CD4-positive, alpha-beta T cell (primary cell): ENCODE measurements at regions not wholly inside any gene's neighbourhood (a gene's known extent, or its start where the extent isn't known, plus 50 kb on each side); places are given as distances from the start of the nearest gene placed in this dataset.

ENCODE experiments used
- ATAC-seq: fragments of 200-7000 bp; cut with Tn5 transposase; one replicate; pipeline ENCODE4 v1.10.0; 2022; ENCODE audit warnings: mild to moderate bottlenecking; ENCODE audit not compliant: poor library complexity
- CTCF ChIA-PET: fragments of 350-600 bp; sonication (Branson Sonifier 250); formaldehyde crosslinking; loops from one replicate; lab custom pipeline; 2021; ENCODE audit warnings: antibody characterized with exemption, inconsistent platforms; lab: Charles Lee
- POLR2A ChIA-PET: fragments of 350-600 bp; sonication (Branson Sonifier 250); formaldehyde crosslinking; loops from one replicate; lab custom pipeline; 2021; ENCODE audit warnings: antibody characterized with exemption, inconsistent platforms; lab: Charles Lee
- DNase-seq, 14 experiments: peaks; one replicate each; pipeline ENCODE4 v3.0.0-alpha.2; 2013 to 2020; ENCODE audit warnings: mixed read lengths in 2 of 14
- H3K27ac ChIP-seq, 2 donors: one replicate each; pipeline versions ENCODE4 v1.5.1 to v1.7.0; 2013; ENCODE audit warnings: low read length in 2 of 2, low read depth in 1 of 2, mild to moderate bottlenecking in 1 of 2
- H3K27me3 ChIP-seq, 2 experiments: 1 replicate in 1 of 2; 2 replicates in 1 of 2; pipeline versions ENCODE4 v1.6.1 to v1.7.0; 2013; ENCODE audit warnings: low read length in 2 of 2, control low read depth in 1 of 2, mild to moderate bottlenecking in 1 of 2, moderate library complexity in 1 of 2; ENCODE audit not compliant: insufficient read depth in 2 of 2, control insufficient read depth in 1 of 2
- H3K36me3 ChIP-seq: one replicate; pipeline ENCODE4 v1.6.1; 2013; ENCODE audit warnings: low read length, control low read depth; ENCODE audit not compliant: insufficient read depth
- H3K4me1 ChIP-seq: one replicate; pipeline ENCODE4 v1.6.1; 2013; ENCODE audit warnings: low read length, control low read depth; ENCODE audit not compliant: insufficient read depth
- H3K4me3 ChIP-seq: one replicate; pipeline ENCODE4 v1.5.1; 2013; ENCODE audit warnings: mild to moderate bottlenecking, low read length, moderate library complexity
- H3K9me3 ChIP-seq, 2 experiments: 1 replicate in 1 of 2; 2 replicates in 1 of 2; pipeline versions ENCODE4 v1.6.1 to v1.7.0; 2013; ENCODE audit warnings: low read length in 2 of 2, mild to moderate bottlenecking in 2 of 2, control low read depth in 1 of 2, moderate library complexity in 1 of 2; ENCODE audit not compliant: control insufficient read depth in 1 of 2, insufficient read depth in 1 of 2
- H3K27ac Mint-ChIP-seq: one replicate; pipeline ENCODE4 v1.8.0; 2020; ENCODE audit warnings: mixed read lengths
- H3K27me3 Mint-ChIP-seq: one replicate; pipeline ENCODE4 v1.8.0; 2021; ENCODE audit warnings: mixed read lengths
- H3K36me3 Mint-ChIP-seq: one replicate; pipeline ENCODE4 v1.8.0; 2021; ENCODE audit warnings: low read depth, mixed read lengths
- H3K4me1 Mint-ChIP-seq: one replicate; pipeline ENCODE4 v1.8.0; 2021; ENCODE audit warnings: low read depth, mixed read lengths
- H3K4me3 Mint-ChIP-seq: one replicate; pipeline ENCODE4 v1.8.0; 2020; ENCODE audit warnings: mild to moderate bottlenecking, mixed read lengths
- H3K9me3 Mint-ChIP-seq: one replicate; pipeline ENCODE4 v1.8.0; 2020; ENCODE audit warnings: mixed read lengths
- intact Hi-C, 2 experiments: fragments of 100-400 bp; cut with DNase I in 1 of 2; cut with micrococcal nuclease in 1 of 2; formaldehyde crosslinking; loops; one replicate each; pipeline versions ENCODE4 v1.15.1 to v1.9.0; 2023 to 2025; cut with DNase I, micrococcal nuclease
- TF ChIP-seq, protein P1 (sequence below): fragments of 200-600 bp; IDR thresholded peaks from one replicate; pipeline ENCODE4 v1.8.0; 2022; ENCODE audit warnings: antibody characterized with exemption, mild to moderate bottlenecking

DNA sequence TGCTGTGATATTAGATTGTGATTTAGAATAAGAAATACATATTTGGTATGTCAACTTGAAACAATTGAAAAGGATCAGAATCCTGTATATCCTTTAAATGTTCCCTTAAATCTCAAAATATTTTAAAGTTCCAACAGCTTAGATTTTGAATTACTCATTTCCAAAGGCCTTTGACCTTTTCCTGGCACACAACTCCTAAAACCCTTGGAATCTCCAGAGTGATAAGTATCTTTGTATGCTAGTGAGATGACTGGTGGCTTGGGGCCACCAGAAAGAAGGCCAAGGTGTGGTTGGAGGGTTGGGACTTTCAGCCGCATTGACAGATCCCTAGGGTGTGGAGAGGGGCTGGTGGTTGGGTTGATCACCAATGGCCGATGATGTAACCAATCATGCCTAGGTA lies 104.7 kb downstream of the YIPF5 start:
- no peak overlapping the region for H3K27ac Mint-ChIP-seq
- CTCF ChIA-PET = no interaction called here
- H3K4me3 Mint-ChIP-seq = no peak overlapping the region
- DNase-seq (no peak), ATAC-seq (no peak)
- POLR2A ChIA-PET = no interaction called here
- H3K4me1 Mint-ChIP-seq = no peaks in the 10 kb centered on the region
- TF ChIP-seq, protein P1, sequence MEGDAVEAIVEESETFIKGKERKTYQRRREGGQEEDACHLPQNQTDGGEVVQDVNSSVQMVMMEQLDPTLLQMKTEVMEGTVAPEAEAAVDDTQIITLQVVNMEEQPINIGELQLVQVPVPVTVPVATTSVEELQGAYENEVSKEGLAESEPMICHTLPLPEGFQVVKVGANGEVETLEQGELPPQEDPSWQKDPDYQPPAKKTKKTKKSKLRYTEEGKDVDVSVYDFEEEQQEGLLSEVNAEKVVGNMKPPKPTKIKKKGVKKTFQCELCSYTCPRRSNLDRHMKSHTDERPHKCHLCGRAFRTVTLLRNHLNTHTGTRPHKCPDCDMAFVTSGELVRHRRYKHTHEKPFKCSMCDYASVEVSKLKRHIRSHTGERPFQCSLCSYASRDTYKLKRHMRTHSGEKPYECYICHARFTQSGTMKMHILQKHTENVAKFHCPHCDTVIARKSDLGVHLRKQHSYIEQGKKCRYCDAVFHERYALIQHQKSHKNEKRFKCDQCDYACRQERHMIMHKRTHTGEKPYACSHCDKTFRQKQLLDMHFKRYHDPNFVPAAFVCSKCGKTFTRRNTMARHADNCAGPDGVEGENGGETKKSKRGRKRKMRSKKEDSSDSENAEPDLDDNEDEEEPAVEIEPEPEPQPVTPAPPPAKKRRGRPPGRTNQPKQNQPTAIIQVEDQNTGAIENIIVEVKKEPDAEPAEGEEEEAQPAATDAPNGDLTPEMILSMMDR = no peak
- H3K36me3 Mint-ChIP-seq = no peaks in the 10 kb centered on the region
- no peaks in the 10 kb centered on the region for H3K4me1 ChIP-seq
- intact Hi-C loops = no loop called here
- H3K9me3 Mint-ChIP-seq = no peaks in the 10 kb centered on the region
- no peaks in the 10 kb centered on the region for H3K9me3 ChIP-seq
- H3K27me3 Mint-ChIP-seq = no peaks in the 10 kb centered on the region
- H3K27ac ChIP-seq = no peak overlapping the region
- H3K36me3 ChIP-seq = no peaks in the 10 kb centered on the region
- H3K27me3 ChIP-seq = peaks cover 0 to 4% of the 10 kb centered on the region in 2 experiments
- no peak overlapping the region for H3K4me3 ChIP-seq

DNA sequence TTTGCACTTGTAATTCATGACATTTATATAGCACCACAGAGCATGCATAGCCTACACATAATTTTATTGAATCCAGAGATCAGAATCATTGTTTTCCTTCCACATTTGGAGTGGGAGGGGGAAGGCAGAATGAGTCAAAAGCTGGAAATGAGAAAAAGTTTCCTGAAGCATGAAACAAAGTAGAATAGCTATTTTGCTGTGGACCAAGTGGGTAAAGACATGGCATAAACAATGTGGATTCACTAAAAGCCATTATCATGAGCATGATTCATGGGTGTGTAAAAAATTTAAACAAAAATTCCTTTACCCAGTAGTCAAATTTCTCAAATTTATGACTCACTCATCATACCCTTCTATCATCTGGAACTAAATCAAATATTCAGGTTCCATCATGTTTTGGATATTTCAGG lies 97.9 kb downstream of the YIPF5 start:
- no peak for ATAC-seq

DNA sequence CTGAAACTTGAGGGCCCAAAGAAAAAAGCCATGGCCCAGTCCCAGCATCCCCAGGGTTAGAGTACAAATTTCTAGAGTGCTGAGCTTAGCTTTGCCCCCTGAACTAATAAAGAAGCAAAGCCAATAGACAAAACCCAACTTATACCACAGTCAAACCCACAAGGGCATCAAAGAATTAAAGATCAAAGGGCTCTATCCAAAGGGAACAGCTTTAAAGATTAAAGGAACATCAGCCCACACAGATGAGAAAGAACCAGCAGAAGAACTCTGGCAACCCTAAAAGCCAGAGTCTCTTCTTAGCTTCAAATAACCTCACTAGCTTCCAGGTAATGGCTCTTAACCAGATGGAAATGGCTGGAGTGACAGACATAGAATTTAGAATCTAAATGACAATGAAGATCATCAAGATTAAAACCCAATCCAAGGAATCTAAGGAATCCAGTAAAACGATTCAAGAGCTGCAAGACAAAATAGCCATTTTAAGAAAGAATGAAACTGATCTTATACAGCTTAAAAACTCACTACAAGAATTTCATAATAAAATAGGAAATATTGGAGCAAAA lies 93.9 kb downstream of the YIPF5 start:
- DNase-seq (no peak), ATAC-seq (no peak)
- H3K36me3 Mint-ChIP-seq = no peaks in the 10 kb centered on the region
- Histone ChIP-seq H3K4me1 (no peaks in the 10 kb centered on the region), H3K9me3 (peaks cover 0 to 4% of the 10 kb centered on the region in 2 experiments), H3K27ac (no peak overlapping the region), H3K36me3 (no peaks in the 10 kb centered on the region), H3K27me3 (peaks cover 3 to 5% of the 10 kb centered on the region in 2 experiments), H3K4me3 (no peak overlapping the region)
- peaks cover 20% of the 10 kb centered on the region for H3K27me3 Mint-ChIP-seq
- POLR2A ChIA-PET = no interaction called here
- H3K4me1 Mint-ChIP-seq = no peaks in the 10 kb centered on the region
- H3K9me3 Mint-ChIP-seq = peaks cover 17% of the 10 kb centered on the region
- TF ChIP-seq, protein P1 = no peak
- intact Hi-C loops = no loop called here
- CTCF ChIA-PET = interaction anchor here (1.2 kb wide), 1 partner anchor 9 kb away, joined by 6 read pairs; no protein-coding TSS in a partner anchor
- no peak overlapping the region for H3K27ac Mint-ChIP-seq
- no peak overlapping the region for H3K4me3 Mint-ChIP-seq

More for the DNA sequence above, 97.9 kb downstream of the YIPF5 start:
- peaks cover 5 to 7% of the 10 kb centered on the region in 2 experiments for H3K27me3 ChIP-seq
- Mint-ChIP-seq H3K4me1 (no peaks in the 10 kb centered on the region), H3K36me3 (no peaks in the 10 kb centered on the region), H3K27me3 (peaks cover 20% of the 10 kb centered on the region), H3K4me3 (no peak overlapping the region), H3K9me3 (peaks cover 2% of the 10 kb centered on the region), H3K27ac (no peak overlapping the region)
- ChIA-PET CTCF (interaction anchor here (1.5 kb wide), 1 partner anchor 16 kb away, joined by 3 read pairs; no protein-coding TSS in a partner anchor), POLR2A (no interaction called here)
- no peaks in the 10 kb centered on the region for H3K4me1 ChIP-seq
- intact Hi-C loops = no loop called here
- TF ChIP-seq, protein P1 = no peak
- H3K36me3 ChIP-seq = no peaks in the 10 kb centered on the region
- H3K27ac ChIP-seq = no peak overlapping the region
- H3K9me3 ChIP-seq = no peaks in the 10 kb centered on the region
- no peak for DNase-seq
- H3K4me3 ChIP-seq = no peak overlapping the region
